ENCODE measurements at regions not wholly inside any gene's neighbourhood (a gene's known extent, or its start where the extent isn't known, plus 50 kb on each side); places are given as distances from the start of the nearest gene placed in this dataset.

DNA sequence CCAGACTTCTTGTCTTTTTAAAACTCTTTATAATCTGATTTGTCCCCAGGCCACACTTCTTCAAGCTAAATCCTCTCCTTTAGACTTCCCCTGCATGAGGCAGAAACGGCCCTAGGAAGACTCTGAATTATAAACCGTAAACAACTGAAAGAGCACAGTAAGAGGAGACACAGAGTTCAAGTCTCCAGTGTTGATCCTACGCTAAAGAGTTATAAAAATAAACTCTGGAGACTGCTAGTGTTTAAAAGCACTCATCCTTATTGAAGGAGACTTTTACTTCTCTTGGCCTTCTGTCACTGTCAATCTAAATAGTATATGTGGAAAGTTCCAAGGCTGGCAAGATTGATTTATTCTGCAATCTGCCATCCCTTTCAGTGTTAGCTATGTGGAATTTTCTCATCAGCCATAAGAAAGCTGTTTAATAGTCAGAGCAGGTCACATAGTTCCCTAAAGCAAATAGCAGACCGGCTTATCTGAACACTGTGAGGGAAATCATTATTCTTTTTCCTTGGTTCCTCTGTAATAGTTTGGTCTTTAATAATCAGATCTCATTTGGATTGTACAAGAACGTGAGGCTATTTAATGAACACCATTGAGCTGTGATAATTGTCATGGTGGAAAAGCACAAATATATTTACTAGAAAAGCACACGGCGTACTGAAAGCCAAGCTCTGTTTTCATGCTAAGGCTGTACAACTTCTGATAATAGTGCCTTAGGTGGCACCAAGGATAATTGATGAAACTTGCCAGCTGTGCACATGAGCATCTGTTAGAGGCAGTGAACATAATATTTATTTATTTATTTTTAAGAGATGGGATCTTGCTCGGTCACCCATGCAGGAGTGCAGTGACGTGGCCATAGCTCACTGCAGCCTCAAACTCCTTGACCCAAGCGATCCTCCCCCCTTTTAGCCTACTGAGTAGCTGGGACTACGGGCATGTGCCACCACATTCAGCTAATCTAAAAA, 157.7 kb downstream of the CEP135 start:
- TF ChIP-seq, protein P1, sequence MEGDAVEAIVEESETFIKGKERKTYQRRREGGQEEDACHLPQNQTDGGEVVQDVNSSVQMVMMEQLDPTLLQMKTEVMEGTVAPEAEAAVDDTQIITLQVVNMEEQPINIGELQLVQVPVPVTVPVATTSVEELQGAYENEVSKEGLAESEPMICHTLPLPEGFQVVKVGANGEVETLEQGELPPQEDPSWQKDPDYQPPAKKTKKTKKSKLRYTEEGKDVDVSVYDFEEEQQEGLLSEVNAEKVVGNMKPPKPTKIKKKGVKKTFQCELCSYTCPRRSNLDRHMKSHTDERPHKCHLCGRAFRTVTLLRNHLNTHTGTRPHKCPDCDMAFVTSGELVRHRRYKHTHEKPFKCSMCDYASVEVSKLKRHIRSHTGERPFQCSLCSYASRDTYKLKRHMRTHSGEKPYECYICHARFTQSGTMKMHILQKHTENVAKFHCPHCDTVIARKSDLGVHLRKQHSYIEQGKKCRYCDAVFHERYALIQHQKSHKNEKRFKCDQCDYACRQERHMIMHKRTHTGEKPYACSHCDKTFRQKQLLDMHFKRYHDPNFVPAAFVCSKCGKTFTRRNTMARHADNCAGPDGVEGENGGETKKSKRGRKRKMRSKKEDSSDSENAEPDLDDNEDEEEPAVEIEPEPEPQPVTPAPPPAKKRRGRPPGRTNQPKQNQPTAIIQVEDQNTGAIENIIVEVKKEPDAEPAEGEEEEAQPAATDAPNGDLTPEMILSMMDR (IDR thresholded peaks at IDR 0.05; ENCODE audit: poor library complexity, severe bottlenecking): no peak
- Histone ChIP-seq H3K4me3 (ENCODE audit: severe bottlenecking) (no peak overlapping the region), H3K27me3 (ENCODE audit: insufficient read depth, poor library complexity, severe bottlenecking) (no peaks in the 10 kb centered on the region), H3K27ac (ENCODE audit: poor library complexity, severe bottlenecking) (no peak overlapping the region), H3K9me3 (ENCODE audit: severe bottlenecking) (no peaks in the 10 kb centered on the region), H3K36me3 (ENCODE audit: low read depth) (no peaks in the 10 kb centered on the region), H3K4me1 (ENCODE audit: insufficient read depth, poor library complexity, severe bottlenecking) (no peaks in the 10 kb centered on the region)
- DNase-seq (ENCODE audit: low spot score): no peak
- no peak for ATAC-seq (ENCODE audit: low read depth)

DNA sequence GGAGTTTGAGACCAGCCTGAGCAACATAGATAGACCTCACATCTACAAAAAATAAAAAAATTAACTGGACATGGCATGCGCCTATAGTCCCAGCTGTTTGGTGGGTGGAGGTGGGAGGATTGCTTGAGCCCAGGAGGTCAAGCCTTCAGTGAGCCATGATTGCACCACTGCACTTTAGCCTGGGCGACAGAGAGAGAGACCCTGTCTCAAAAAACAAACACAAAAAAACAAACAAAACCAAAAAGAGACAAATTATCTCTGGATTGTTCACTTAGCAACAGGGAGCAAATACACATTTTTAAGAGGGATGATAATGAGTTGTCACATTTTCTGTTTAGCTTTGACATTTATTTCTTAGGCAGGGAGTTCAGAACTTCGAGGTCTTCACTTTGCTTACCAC, 155.4 kb downstream of the CEP135 start:
- TF ChIP-seq, protein P1 (IDR thresholded peaks at IDR 0.05; ENCODE audit: poor library complexity, severe bottlenecking): no peak
- DNase-seq (ENCODE audit: low spot score) (no peak), ATAC-seq (ENCODE audit: low read depth) (no peak)
- H3K4me3 ChIP-seq (ENCODE audit: severe bottlenecking): no peak overlapping the region
- H3K9me3 ChIP-seq (ENCODE audit: severe bottlenecking): no peaks in the 10 kb centered on the region
- H3K27me3 ChIP-seq (ENCODE audit: insufficient read depth, poor library complexity, severe bottlenecking): no peaks in the 10 kb centered on the region
- no peak overlapping the region for H3K27ac ChIP-seq (ENCODE audit: poor library complexity, severe bottlenecking)
- no peaks in the 10 kb centered on the region for H3K4me1 ChIP-seq (ENCODE audit: insufficient read depth, poor library complexity, severe bottlenecking)
- no peaks in the 10 kb centered on the region for H3K36me3 ChIP-seq (ENCODE audit: low read depth)

- Histone ChIP-seq H3K9me3 (ENCODE audit: severe bottlenecking) (no peaks in the 10 kb centered on the region), H3K27ac (ENCODE audit: poor library complexity, severe bottlenecking) (no peak overlapping the region), H3K36me3 (ENCODE audit: low read depth) (no peaks in the 10 kb centered on the region), H3K4me1 (ENCODE audit: insufficient read depth, poor library complexity, severe bottlenecking) (no peaks in the 10 kb centered on the region), H3K4me3 (ENCODE audit: severe bottlenecking) (no peak overlapping the region), H3K27me3 (ENCODE audit: insufficient read depth, poor library complexity, severe bottlenecking) (no peaks in the 10 kb centered on the region)
- ATAC-seq (ENCODE audit: low read depth) (no peak), DNase-seq (ENCODE audit: low spot score) (no peak)
- TF ChIP-seq, protein P1 (IDR thresholded peaks at IDR 0.05; ENCODE audit: poor library complexity, severe bottlenecking): no peak
These were observed 153.9 kb downstream of the CEP135 start for GRCh38 chr4:56102601-56103000.

DNA sequence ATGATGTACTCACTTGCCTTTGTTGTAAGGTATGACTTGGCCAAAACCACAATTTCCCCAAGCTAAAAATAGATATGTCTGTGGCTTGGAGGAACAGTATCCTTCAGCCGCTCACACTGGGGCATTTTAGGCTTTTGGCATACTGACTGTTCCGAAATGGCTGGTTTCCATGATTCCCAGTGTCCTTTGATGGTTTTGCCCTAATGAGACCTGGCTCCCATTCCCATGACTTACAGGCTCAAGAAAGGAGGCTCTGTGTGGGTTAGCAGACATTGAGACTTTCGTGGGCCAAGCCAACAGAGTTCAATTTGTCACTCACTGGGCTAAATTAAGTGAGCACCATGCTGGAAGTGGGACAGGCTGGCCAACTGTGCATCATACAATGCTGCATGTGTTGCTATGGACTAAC, 150.6 kb downstream of the CEP135 start:
- TF ChIP-seq, protein P1 (IDR thresholded peaks at IDR 0.05; ENCODE audit: poor library complexity, severe bottlenecking): no peak
- no peaks in the 10 kb centered on the region for H3K4me1 ChIP-seq (ENCODE audit: insufficient read depth, poor library complexity, severe bottlenecking)
- H3K4me3 ChIP-seq (ENCODE audit: severe bottlenecking): no peak overlapping the region
- H3K36me3 ChIP-seq (ENCODE audit: low read depth): no peaks in the 10 kb centered on the region
- no peak overlapping the region for H3K27ac ChIP-seq (ENCODE audit: poor library complexity, severe bottlenecking)
- DNase-seq (ENCODE audit: low spot score) (no peak), ATAC-seq (ENCODE audit: low read depth) (no peak)
- H3K27me3 ChIP-seq (ENCODE audit: insufficient read depth, poor library complexity, severe bottlenecking): no peaks in the 10 kb centered on the region
- no peaks in the 10 kb centered on the region for H3K9me3 ChIP-seq (ENCODE audit: severe bottlenecking)

DNA sequence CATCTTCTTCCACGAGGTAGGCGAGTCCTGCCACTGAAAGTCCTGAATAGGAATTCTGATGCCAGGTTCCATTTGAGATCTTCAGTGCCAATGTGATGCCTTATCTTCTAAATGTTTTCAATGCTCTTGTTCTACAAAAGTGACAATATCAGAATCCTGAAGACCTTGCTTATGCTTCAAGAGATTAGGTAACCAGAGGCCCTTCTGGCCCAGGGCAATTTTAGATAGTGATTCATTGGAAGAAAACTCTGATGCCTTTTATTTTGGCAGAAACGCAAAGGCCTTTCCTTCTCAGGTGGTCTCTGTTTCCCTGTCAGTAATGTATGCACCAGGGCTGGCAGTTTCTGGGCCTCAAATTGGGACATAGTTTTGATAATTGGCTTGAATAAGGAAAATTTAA, 144.8 kb downstream of the CEP135 start:
- TF ChIP-seq, protein P1 (IDR thresholded peaks at IDR 0.05; ENCODE audit: poor library complexity, severe bottlenecking): no peak
- Histone ChIP-seq H3K27ac (ENCODE audit: poor library complexity, severe bottlenecking) (no peak overlapping the region), H3K4me3 (ENCODE audit: severe bottlenecking) (no peak overlapping the region), H3K9me3 (ENCODE audit: severe bottlenecking) (no peaks in the 10 kb centered on the region), H3K4me1 (ENCODE audit: insufficient read depth, poor library complexity, severe bottlenecking) (no peaks in the 10 kb centered on the region), H3K36me3 (ENCODE audit: low read depth) (no peaks in the 10 kb centered on the region), H3K27me3 (ENCODE audit: insufficient read depth, poor library complexity, severe bottlenecking) (no peaks in the 10 kb centered on the region)
- ATAC-seq (ENCODE audit: low read depth) (no peak), DNase-seq (ENCODE audit: low spot score) (no peak)
